ENCODE measurements at regions not wholly inside any gene's neighbourhood (a gene's known extent, or its start where the extent isn't known, plus 50 kb on each side); places are given as distances from the start of the nearest gene placed in this dataset.

GRCh38 chr2:4247791-4248190 is 544.4 kb downstream of the DCDC2C start:
- TF ChIP-seq CTCF (IDR thresholded peaks at IDR 0.05), result no peak
- Histone ChIP-seq H3K27ac (ENCODE audit: low read depth in 1 of 2, low read length in 2 of 2) (no peak overlapping the region), H3K4me1 (ENCODE audit: insufficient read depth, low read length) (no peaks in the 10 kb centered on the region), H3K36me3 (ENCODE audit: insufficient read depth, low read length) (no peaks in the 10 kb centered on the region), H3K27me3 (ENCODE audit: control insufficient read depth in 1 of 2, insufficient read depth in 2 of 2, low read length in 2 of 2) (no peaks in the 10 kb centered on the region), H3K9me3 (ENCODE audit: control insufficient read depth in 1 of 2, insufficient read depth in 1 of 2, low read length in 2 of 2) (peaks cover 0 to 37% of the 10 kb centered on the region in 2 experiments), H3K4me3 (ENCODE audit: low read length) (no peak overlapping the region)
- no peaks in the 10 kb centered on the region for H3K36me3 Mint-ChIP-seq (ENCODE audit: low read depth)
- no peaks in the 10 kb centered on the region for H3K4me1 Mint-ChIP-seq (ENCODE audit: low read depth)
- DNase-seq (no peak), ATAC-seq (ENCODE audit: poor library complexity) (no peak)
- H3K4me3 Mint-ChIP-seq, result no peak overlapping the region
- H3K9me3 Mint-ChIP-seq, result peaks cover 11% of the 10 kb centered on the region
- ChIA-PET POLR2A (no interaction called here), CTCF (no interaction called here)
- intact Hi-C loops (cut with DNase I, micrococcal nuclease), result no loop called here
- no peak overlapping the region for H3K27ac Mint-ChIP-seq
- no peaks in the 10 kb centered on the region for H3K27me3 Mint-ChIP-seq

- ChIA-PET CTCF (no interaction called here), POLR2A (no interaction called here)
- Histone ChIP-seq H3K36me3 (ENCODE audit: insufficient read depth, low read length) (no peaks in the 10 kb centered on the region), H3K9me3 (ENCODE audit: control insufficient read depth in 1 of 2, insufficient read depth in 1 of 2, low read length in 2 of 2) (peaks cover 0 to 8% of the 10 kb centered on the region in 2 experiments), H3K4me1 (ENCODE audit: insufficient read depth, low read length) (no peaks in the 10 kb centered on the region), H3K27me3 (ENCODE audit: control insufficient read depth in 1 of 2, insufficient read depth in 2 of 2, low read length in 2 of 2) (no peaks in the 10 kb centered on the region), H3K4me3 (ENCODE audit: low read length) (no peak overlapping the region), H3K27ac (ENCODE audit: low read depth in 1 of 2, low read length in 2 of 2) (no peak overlapping the region)
- intact Hi-C loops (cut with DNase I, micrococcal nuclease), result no loop called here
- DNase-seq (no peak), ATAC-seq (ENCODE audit: poor library complexity) (no peak)
- Mint-ChIP-seq H3K4me1 (ENCODE audit: low read depth) (no peaks in the 10 kb centered on the region), H3K27me3 (no peaks in the 10 kb centered on the region), H3K9me3 (peaks cover 16% of the 10 kb centered on the region), H3K36me3 (ENCODE audit: low read depth) (no peaks in the 10 kb centered on the region), H3K4me3 (no peak overlapping the region), H3K27ac (no peak overlapping the region)
- TF ChIP-seq CTCF (IDR thresholded peaks at IDR 0.05), result no peak
These were observed 552.1 kb downstream of the DCDC2C start for GRCh38 chr2:4255491-4255890.

GRCh38 chr2:4256351-4256750 is 553.0 kb downstream of the DCDC2C start:
- Mint-ChIP-seq H3K4me1 (ENCODE audit: low read depth) (no peaks in the 10 kb centered on the region), H3K27me3 (no peaks in the 10 kb centered on the region), H3K27ac (no peak overlapping the region), H3K9me3 (peaks cover 16% of the 10 kb centered on the region), H3K4me3 (no peak overlapping the region), H3K36me3 (ENCODE audit: low read depth) (no peaks in the 10 kb centered on the region)
- H3K27me3 ChIP-seq (ENCODE audit: control insufficient read depth in 1 of 2, insufficient read depth in 2 of 2, low read length in 2 of 2), result no peaks in the 10 kb centered on the region
- H3K4me1 ChIP-seq (ENCODE audit: insufficient read depth, low read length), result no peaks in the 10 kb centered on the region
- H3K36me3 ChIP-seq (ENCODE audit: insufficient read depth, low read length), result no peaks in the 10 kb centered on the region
- H3K9me3 ChIP-seq (ENCODE audit: control insufficient read depth in 1 of 2, insufficient read depth in 1 of 2, low read length in 2 of 2), result peaks cover 0 to 5% of the 10 kb centered on the region in 2 experiments
- ATAC-seq (ENCODE audit: poor library complexity) (no peak), DNase-seq (no peak)
- H3K4me3 ChIP-seq (ENCODE audit: low read length), result no peak overlapping the region
- intact Hi-C loops (cut with DNase I, micrococcal nuclease), result no loop called here
- ChIA-PET CTCF (no interaction called here), POLR2A (no interaction called here)
- no peak overlapping the region for H3K27ac ChIP-seq (ENCODE audit: low read depth in 1 of 2, low read length in 2 of 2)
- no peak for TF ChIP-seq CTCF (IDR thresholded peaks at IDR 0.05)

Measured in CD4-positive, alpha-beta T cell (primary cell).